ENCODE measurements at regions not wholly inside any gene's neighbourhood (a gene's known extent, or its start where the extent isn't known, plus 50 kb on each side); places are given as distances from the start of the nearest gene placed in this dataset.

DNA sequence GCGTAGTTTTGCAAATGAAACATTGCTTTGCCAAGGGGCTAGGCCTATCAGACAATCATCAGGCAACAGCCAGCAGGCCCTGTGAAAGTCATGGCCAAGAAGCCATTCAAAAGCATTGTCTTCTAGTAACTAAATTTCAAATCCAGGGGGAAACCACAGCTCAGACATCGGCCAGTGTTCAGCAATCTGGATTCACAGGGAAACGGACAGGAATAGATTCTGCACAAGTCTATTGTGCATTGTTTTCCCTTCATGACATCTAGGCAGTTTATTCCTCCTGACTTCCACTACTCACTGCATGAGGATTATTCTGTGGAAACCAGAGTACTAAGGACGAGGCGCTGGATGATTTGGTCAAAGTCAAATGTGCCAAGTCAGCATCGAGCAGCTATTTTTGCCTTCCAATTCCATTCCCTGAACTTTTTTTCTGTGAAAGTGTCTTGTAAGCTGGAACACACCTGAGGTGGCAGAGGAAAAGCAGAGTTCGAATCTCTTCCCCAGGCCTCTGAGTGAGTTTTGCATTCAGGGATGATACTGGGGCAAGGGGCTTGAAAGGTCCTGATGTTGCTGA lies 75.4 kb downstream of the VCPKMT start:
- no peak for DNase-seq

DNA sequence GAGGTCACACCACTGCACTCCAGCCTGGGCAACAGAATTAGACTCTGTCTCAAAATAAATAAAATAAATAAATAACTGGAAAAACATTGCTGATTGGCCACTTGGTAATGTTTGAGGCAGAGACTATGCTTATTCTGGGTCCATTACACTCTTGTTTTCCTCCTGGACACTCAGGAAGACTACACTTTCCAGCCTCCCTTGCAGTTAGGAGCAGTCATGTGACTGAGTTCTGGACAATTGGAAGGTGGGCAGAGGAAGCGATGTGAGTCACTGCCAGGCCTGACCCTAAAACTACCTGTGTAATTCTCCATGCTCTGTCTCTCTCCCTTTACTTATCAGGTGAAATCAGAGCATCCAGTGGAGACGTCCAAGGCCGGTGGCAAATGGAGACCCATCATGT lies 74.4 kb downstream of the VCPKMT start:
- DNase-seq = no peak

DNA sequence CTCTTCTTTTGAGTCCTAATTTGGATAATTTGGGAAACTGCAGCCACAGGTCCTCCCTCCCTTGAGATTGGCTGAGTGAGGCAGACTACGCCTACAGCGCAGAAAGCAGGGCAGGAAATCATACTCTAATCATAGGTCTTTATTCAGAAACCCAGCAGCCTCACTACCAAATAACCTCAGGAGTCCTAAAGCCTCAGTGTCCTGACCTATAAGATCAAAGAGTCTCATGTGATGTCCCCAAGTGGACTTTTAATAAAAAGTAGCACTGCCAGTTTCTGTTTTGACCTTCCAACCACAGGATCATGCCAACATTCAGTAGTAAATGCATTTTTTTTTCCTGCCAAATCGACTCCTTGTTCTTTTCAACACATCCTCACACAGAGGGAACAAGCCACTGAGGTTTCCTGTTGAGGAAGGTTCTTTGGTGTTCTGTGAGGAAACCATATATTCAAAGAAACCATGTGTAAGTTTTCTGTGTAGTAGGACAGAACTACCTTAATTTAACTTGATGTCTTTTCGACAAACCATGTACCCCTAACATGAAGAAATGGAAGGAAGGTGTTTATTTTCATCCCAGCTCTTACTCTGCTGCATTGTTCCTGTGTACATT lies 72.2 kb downstream of the VCPKMT start:
- DNase-seq = peak; percentile 63

DNA sequence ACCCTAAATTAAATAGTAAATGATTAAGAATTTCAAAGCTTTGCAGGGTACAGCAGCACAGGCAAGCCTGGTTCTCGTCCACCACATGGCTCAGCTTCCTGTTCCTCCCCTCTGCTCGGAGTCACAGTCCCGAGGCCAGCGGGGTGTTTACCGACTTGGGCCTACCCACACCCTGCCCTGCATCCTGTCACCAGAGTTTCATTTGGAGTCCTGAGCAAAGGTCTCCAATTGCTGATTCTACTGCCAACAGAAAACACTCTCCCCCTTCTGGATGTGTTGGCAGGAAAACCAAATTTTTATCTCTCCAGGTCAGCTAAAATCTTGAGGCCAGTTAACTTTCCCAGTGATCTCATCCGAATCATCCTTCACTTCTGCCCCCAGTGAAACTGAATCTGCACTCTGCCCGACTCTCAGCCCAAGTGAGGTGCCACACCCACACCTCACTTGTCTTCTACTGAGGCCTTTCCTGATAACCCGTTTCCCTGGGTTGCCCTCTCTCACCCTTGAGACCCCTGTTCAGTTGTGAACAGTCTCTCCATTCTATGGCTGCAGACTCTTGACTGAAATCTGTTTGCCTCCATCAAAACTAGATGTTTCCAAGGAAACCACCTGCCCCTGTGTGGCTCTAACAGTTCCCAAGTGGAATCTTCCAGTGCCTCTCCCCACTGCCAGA lies 71.2 kb downstream of the VCPKMT start:
- DNase-seq = peak; percentile 92

DNA sequence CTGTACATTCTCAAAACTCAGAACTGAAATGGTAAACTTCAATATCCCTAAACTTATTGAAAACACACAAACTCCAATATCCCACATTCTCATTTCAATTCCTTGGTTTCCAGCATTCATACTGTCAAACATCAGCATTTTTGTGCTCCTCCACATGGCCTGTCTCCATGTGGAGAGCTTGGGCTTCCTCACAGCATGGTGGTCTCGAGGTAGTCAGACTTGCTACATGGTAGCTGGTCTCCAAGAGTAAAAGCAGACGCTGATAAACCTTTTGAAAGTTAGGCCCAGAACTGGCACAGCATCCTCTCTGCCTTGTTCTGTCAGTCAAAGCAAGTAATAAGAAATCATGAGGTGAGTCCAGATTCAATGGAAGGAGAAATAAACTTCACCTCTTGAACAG lies 70.5 kb downstream of the VCPKMT start:
- DNase-seq = no peak

DNA sequence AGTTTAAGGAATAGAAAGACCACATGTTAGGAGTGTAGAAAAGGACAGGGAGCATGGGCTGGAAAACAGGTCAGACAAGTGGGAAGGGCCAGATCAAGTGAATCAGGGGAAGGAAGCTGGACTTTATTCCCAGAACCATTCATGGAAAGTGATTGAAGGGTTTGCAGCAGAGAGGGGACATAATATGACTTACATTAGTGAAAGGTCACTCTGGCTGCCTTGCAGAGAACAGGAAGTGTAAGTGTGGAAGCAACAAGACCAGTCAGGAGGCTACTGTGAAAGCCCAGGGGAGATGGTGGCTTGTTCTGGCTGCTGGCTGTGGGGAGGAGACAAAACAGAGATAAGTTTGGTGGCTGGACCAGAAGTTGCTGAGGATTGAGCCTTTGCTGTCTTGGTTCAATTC lies 69.1 kb downstream of the VCPKMT start:
- peak; percentile 82 for DNase-seq

DNA sequence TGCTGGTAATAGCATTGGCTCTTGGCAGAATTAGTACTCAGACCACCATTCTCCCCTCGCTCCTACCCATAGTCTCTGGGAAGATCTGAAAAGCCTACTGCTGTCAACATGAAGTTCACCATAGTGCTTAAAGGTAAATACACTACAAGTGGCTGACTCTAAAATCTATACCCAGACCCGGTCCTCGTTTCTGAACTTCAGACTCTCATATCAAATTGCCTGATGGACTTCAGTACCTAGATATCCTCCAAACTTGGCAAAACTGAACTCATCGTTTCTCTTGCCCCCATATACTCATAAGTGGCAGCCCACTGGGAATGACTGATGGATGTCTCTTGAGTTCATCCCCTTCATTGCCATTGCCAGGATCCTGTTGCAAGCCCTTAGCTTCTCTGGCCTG lies 67.3 kb downstream of the VCPKMT start:
- DNase-seq = no peak

DNA sequence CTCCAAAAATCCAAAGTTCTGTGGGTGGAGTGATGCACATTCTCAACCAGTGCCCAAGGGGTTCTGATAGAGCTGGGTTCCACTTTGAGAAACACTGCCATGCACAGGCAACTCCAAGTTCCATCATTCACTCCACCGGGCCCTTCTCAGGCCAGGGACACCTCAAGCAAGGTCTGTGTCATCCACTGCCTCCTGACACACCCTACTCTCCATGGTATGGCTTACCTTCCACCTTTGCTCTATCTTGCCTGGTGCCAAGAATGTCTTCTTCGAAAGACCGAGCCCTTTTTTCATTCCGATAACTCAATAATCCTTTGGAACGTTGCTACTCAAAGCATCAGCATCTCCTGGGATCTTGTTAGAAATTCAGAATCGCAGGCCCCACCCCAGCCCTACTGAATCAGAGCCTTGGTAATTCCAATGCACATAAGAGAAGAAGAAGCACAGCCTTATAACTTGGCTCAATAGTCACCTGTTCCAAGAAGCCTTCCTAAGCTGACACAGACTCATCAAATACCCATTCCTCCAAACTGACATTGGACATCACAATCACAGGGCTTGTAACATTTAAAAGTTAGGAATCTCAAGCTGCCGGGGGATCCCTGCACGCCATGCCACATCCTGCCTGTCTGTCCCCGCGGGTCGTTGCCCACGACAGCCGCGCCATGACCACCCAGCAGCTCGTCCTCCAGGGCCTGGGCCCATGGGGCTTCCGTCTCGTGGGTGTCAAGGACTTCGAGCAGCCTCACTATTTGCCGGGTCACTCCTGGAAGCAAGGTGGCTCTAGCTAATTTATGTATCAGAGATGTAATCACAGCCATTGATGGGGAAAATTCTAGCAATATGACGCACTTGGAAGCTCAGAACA lies 66.4 kb downstream of the VCPKMT start:
- DNase-seq = no peak

DNA sequence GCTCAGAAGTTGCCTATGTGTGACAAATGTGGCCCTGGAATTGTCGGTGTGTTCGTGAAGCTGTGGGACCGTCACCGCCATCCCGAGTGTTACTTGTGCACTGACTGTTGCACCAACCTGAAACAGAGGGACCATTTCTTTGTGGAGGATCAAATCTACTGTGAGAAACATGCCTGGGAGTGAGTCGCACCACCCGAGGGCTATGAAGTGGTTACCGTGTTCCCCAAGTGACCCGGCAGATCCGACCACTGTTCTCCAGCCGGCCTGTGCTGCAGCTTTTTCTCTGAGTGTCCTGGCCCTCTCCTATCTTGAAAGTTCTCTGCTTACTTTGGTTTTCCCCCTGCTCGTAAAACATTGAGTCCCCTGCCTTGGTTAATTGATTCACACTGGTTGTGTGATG lies 65.3 kb downstream of the VCPKMT start:
- DNase-seq = no peak

DNA sequence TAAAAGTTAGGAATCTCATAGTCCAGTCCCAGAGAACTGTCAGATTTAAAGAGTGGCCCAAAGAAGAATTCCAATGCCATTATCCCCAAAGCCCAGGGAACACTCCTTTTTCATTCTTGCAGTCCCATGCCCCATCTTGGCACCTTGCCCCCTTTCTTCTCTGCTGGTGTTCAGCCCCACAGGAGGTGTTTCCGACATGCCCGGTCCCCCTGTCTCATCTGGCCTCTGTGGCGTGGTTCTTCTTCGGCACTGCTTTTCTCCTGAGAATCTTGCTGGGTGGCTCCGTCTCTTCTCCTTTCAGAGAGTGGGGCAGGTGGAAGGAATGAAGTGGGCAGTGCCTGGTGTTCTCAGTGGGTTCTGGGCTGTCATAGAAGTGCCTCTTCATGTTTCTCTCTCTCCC lies 64.7 kb downstream of the VCPKMT start:
- DNase-seq = no peak

DNA sequence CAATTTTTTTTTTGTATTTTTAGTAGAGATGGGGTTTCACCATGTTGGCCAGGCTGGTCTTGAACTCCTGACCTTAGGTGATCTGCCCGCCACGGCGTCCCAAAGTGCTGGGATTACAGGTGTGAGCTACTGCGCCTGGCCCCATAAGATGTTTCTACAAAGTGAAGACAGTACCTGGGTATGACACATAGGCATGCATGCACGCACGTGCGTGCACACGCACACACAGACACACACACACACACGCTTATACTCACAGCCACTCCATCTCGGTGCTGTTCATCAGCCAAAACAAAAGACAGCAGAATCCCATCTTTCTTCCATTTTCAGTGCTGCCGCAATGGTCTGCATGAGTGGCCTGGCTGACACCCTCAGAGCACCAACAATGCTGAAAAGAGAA lies 63.9 kb downstream of the VCPKMT start:
- DNase-seq = no peak

DNA sequence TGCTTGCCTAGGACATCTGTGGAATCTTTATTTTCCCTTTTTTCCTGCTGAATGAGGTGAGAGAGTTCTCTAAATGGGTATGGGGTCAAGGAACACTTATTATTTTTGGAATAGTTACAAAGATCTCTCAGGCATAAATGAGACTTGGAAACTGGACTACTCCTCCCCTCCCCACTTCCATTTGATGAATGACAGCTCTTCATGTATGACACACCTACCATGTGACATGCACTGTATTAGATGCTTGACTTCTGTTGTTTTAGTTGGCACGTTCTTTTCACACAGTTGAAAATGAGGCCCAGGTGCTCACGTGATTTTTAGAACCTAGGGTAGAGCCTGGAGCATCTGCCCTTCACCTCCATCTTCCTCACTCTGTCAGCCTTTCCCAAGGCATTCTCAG lies 62.4 kb downstream of the VCPKMT start:
- no peak for DNase-seq

DNA sequence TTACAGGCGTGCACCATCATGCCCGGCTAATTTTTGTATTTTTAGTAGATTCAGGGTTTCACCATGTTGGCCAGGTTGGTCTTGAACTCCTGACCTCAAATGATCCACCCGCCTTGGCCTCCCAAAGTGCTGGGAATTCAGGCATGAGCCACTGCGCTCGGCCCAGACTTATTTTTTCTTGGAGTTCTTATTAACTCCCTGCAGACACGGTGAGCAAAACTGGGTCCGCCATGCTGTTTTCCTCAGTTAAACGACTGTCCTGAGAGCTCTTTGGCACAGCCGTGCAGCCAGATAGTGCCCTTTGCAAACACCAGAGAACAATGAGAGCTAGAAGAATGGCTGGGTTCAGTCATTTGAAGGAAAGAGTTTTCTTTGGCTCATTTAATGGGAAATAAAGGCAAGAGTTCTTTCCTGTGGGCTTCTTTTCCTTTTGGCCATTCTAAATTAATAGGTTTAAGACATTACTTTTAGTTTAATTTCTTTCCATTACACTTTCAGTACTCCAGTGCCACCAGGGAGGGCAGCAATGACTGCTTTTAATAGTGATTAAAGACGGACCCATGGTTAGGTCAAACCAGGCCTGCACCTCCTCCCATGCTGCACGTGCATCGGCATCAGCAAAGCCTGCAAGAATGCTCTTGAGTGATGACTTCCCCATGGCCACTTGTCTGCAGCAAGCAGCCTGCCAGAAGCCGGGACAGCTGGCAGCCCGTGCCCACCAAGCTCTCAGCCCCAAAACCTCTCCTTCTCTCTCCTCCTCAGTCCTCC lies 60.7 kb downstream of the VCPKMT start:
- peak; percentile 83 for DNase-seq

DNA sequence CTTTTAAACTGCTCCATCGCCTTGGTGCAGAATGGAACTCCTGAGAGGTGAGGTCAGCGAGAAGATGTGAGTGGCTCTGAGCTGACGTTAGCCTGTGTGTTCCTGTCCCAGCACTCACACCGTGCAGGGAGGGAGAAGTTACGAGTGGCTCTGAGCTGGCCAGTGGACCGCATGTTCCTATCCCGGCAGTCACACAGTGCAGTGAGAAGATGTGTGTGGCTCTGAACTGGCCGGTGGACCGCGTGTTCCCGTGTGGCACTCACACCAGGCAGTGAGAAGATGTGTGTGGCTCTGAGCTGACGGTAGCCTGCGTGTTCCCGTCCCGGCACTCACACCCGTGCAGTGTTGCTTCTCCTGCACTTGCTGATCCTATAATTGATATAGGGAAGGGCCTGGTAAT lies 59.9 kb downstream of the VCPKMT start:
- peak; percentile 25 for DNase-seq

DNA sequence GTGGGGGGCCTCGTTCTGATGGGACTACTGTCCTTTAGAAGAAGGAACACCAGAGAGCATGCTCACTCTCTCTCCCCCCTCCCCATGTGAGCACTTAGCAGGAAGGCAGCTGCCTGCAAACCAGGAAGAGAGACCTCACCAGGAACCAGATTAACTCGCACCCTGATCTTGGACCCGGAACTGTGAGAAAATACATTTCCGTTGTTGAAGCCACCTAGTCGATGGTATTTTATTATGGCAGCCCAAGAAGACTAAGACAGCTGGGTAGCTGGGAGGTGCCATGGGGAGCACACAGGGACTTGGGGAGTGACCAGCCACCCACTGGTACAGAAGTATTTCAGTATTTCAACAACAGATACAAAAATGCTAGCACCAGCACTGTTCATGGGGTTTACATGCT lies 59.0 kb downstream of the VCPKMT start:
- no peak for DNase-seq

DNA sequence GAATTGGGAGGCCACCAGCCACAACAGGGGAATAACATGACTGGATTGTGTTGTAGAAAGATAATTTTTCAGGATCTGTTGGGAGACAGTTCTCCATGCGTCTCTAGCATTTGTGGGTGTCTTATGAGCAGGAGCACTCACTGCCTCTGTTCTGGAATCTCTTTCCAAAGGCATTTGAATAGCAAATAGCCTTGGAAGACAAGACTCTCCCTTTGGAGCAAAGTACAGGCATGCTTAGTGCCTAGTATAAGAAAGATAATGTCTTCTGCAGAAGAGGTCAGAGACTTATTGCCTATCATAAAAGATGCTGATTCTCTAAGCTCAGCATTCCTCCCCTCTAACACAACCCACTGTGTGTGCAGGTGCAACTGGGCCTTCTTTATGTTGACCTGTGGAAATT lies 58.3 kb downstream of the VCPKMT start:
- DNase-seq = no peak
